CD14-positive monocyte (primary cell): ENCODE measurements at regions not wholly inside any gene's neighbourhood (a gene's known extent, or its start where the extent isn't known, plus 50 kb on each side); places are given as distances from the start of the nearest gene placed in this dataset.

Experiments used
- DNase-seq, 3 donors: peaks; one replicate each; pipeline ENCODE4 v3.0.0-alpha.2; 2011 to 2022
- H2AFZ ChIP-seq: 2 replicates; pipeline ENCODE4 v1.6.0; 2012; ENCODE audit warnings: mild to moderate bottlenecking, low read depth, low read length, inconsistent platforms; ENCODE audit not compliant: insufficient read depth, poor library complexity, severe bottlenecking
- H3K27ac ChIP-seq, 2 donors: 1 replicate in 1 of 2; 2 replicates in 1 of 2; pipeline ENCODE4 v1.5.1; 2012 to 2013; ENCODE audit warnings: low read length in 2 of 2, control low read depth in 1 of 2, inconsistent platforms in 1 of 2, low read depth in 1 of 2, mild to moderate bottlenecking in 1 of 2
- H3K27me3 ChIP-seq, 2 donors: one replicate each; pipeline versions ENCODE4 v1.6.0 to v1.6.1; 2011 to 2013; ENCODE audit warnings: low read length in 2 of 2; ENCODE audit not compliant: control insufficient read depth in 2 of 2, insufficient read depth in 2 of 2
- H3K36me3 ChIP-seq, 2 donors: replicated peaks in 1 of 2; 1 replicate in 1 of 2; 2 replicates in 1 of 2; pipeline versions ENCODE4 v1.5.1 to v1.6.1; 2012 to 2013; ENCODE audit warnings: low read length in 2 of 2, control low read depth in 1 of 2, inconsistent platforms in 1 of 2, mild to moderate bottlenecking in 1 of 2; ENCODE audit not compliant: insufficient read depth in 2 of 2, control insufficient read depth in 1 of 2
- H3K4me1 ChIP-seq, 2 donors: 1 replicate in 1 of 2; 2 replicates in 1 of 2; pipeline versions ENCODE4 v1.5.1 to v1.6.1; 2012 to 2013; ENCODE audit warnings: low read length in 2 of 2, control low read depth in 1 of 2, inconsistent platforms in 1 of 2, mild to moderate bottlenecking in 1 of 2, moderate library complexity in 1 of 2; ENCODE audit not compliant: insufficient read depth in 2 of 2, control insufficient read depth in 1 of 2
- H3K4me2 ChIP-seq: replicated peaks from 2 replicates; pipeline ENCODE3; 2012; ENCODE audit warnings: low read length, moderate library complexity, mild to moderate bottlenecking; ENCODE audit not compliant: poor library complexity, severe bottlenecking; ENCODE audit errors: extremely low read depth
- H3K4me3 ChIP-seq, 3 experiments: fragments of 200-600 bp in 1 of 3; sonication (generic) in 1 of 3; replicated peaks in 1 of 3; 1 replicate in 2 of 3; 2 replicates in 1 of 3; pipeline ENCODE4 v1.5.1; 2011 to 2013; ENCODE audit warnings: low read length in 3 of 3, mild to moderate bottlenecking in 3 of 3, control low read depth in 2 of 3, low read depth in 2 of 3, inconsistent platforms in 1 of 3, moderate library complexity in 1 of 3
- H3K79me2 ChIP-seq: 2 replicates; pipeline ENCODE4 v1.6.0; 2012; ENCODE audit warnings: mild to moderate bottlenecking, control low read depth, inconsistent platforms, low read length, moderate library complexity; ENCODE audit not compliant: insufficient read depth
- H3K9ac ChIP-seq: 2 replicates; pipeline ENCODE4 v1.6.0; 2017; ENCODE audit warnings: low read length, mild to moderate bottlenecking; ENCODE audit not compliant: insufficient read depth, poor library complexity, severe bottlenecking
- H3K9me3 ChIP-seq, 2 donors: replicated peaks in 1 of 2; 1 replicate in 1 of 2; 2 replicates in 1 of 2; pipeline versions ENCODE4 v1.5.1 to v1.6.1; 2012 to 2013; ENCODE audit warnings: low read length in 2 of 2, control low read depth in 1 of 2; ENCODE audit not compliant: control insufficient read depth in 1 of 2, insufficient read depth in 1 of 2
- H4K20me1 ChIP-seq: 2 replicates; pipeline ENCODE4 v1.6.0; 2012; ENCODE audit warnings: mild to moderate bottlenecking, low read length, control low read depth, moderate library complexity; ENCODE audit not compliant: insufficient read depth
- H3K27ac Mint-ChIP-seq, 7 donors: one replicate each; pipeline ENCODE4 v1.8.0; 2020; ENCODE audit warnings: mild to moderate bottlenecking in 7 of 7, mixed read lengths in 7 of 7, moderate library complexity in 6 of 7, inconsistent platforms in 2 of 7
- H3K27me3 Mint-ChIP-seq, 3 donors: one replicate each; pipeline ENCODE4 v1.8.0; 2021 to 2022; ENCODE audit warnings: low read depth in 3 of 3, mild to moderate bottlenecking in 3 of 3, mixed read lengths in 3 of 3, moderate library complexity in 3 of 3, inconsistent platforms in 1 of 3
- H3K36me3 Mint-ChIP-seq, 2 donors: one replicate each; pipeline ENCODE4 v1.8.0; 2020; ENCODE audit warnings: mixed read lengths in 2 of 2, inconsistent platforms in 1 of 2, mild to moderate bottlenecking in 1 of 2
- H3K4me1 Mint-ChIP-seq: one replicate; pipeline ENCODE4 v1.8.0; 2020; ENCODE audit warnings: mild to moderate bottlenecking, mixed read lengths
- H3K4me3 Mint-ChIP-seq, 2 donors: one replicate each; pipeline ENCODE4 v1.8.0; 2020; ENCODE audit warnings: mild to moderate bottlenecking in 2 of 2, mixed read lengths in 2 of 2, moderate library complexity in 1 of 2
- H3K9me3 Mint-ChIP-seq, 7 donors: one replicate each; pipeline ENCODE4 v1.8.0; 2020 to 2022; ENCODE audit warnings: mixed read lengths in 7 of 7, mild to moderate bottlenecking in 6 of 7, moderate library complexity in 6 of 7, inconsistent platforms in 2 of 7
- CTCF ChIP-seq: fragments of 200-600 bp; IDR thresholded peaks from one replicate; pipeline ENCODE4 v1.8.0; 2022; ENCODE audit warnings: antibody characterized with exemption, mild to moderate bottlenecking
- WGBS: methylation state at CpG from one replicate; pipeline ENCODE4 v1.1.5; 2013; ENCODE audit warnings: missing lambda C conversion rate; ENCODE audit not compliant: insufficient coverage; 5-methylcytosine and 5-hydroxymethylcytosine counted together
- intact Hi-C, 2 donors: fragments of 100-400 bp; cut with micrococcal nuclease; formaldehyde crosslinking; loops; one replicate each; pipeline versions ENCODE4 v1.15.0 to v1.15.1; 2023

DNA sequence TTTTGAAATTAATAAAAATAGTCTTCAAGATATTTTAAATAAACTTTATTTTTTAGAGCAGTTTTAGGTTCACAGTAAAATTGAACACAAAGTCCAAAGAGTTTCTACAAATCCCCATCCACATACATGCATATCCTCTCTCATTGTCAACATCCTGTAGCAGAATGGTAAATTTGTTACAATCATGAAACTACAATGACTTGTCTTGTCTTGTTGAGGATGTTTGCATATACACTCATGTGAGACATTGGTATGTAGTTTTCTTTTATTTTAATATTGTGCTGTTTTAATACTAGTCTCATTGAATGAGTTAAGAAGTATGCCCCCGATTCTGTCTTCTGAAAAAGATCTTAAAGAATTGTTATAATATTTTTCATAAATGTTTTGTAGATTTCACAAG, 447.0 kb upstream of the EDIL3 start:
- H4K20me1 ChIP-seq: no peaks in the 10 kb centered on the region
- no peak overlapping the region for H3K4me3 ChIP-seq
- H3K4me2 ChIP-seq: no peak overlapping the region
- H3K9ac ChIP-seq: no peak overlapping the region
- Mint-ChIP-seq H3K4me1 (no peaks in the 10 kb centered on the region), H3K36me3 (no peaks in the 10 kb centered on the region), H3K27me3 (no peaks in the 10 kb centered on the region), H3K27ac (no peak overlapping the region), H3K9me3 (peaks cover 4 to 24% (median 10%) of the 10 kb centered on the region in 7 donors), H3K4me3 (no peak overlapping the region)
- DNase-seq: no peak
- no peak overlapping the region for H2AFZ ChIP-seq
- peaks cover 11 to 15% of the 10 kb centered on the region in 2 donors for H3K9me3 ChIP-seq
- WGBS: no CpG with 5 or more reads among the region's 1 CpG
- no peaks in the 10 kb centered on the region for H3K27me3 ChIP-seq
- intact Hi-C loops: no loop called here
- H3K27ac ChIP-seq: no peak overlapping the region
- H3K4me1 ChIP-seq: no peaks in the 10 kb centered on the region
- TF ChIP-seq CTCF: no peak
- no peaks in the 10 kb centered on the region for H3K79me2 ChIP-seq
- H3K36me3 ChIP-seq: no peaks in the 10 kb centered on the region

- Histone ChIP-seq H3K4me3 (no peak overlapping the region), H3K4me2 (no peak overlapping the region), H3K27me3 (no peaks in the 10 kb centered on the region), H3K9ac (no peak overlapping the region), H3K36me3 (no peaks in the 10 kb centered on the region), H3K4me1 (no peaks in the 10 kb centered on the region), H2AFZ (no peak overlapping the region), H3K79me2 (no peaks in the 10 kb centered on the region), H3K27ac (no peak overlapping the region), H3K9me3 (peaks cover 11 to 15% of the 10 kb centered on the region in 2 donors), H4K20me1 (no peaks in the 10 kb centered on the region)
- no peaks in the 10 kb centered on the region for H3K27me3 Mint-ChIP-seq
- DNase-seq: no peak
- no peaks in the 10 kb centered on the region for H3K4me1 Mint-ChIP-seq
- no peak overlapping the region for H3K4me3 Mint-ChIP-seq
- TF ChIP-seq CTCF: no peak
- intact Hi-C loops: no loop called here
- H3K27ac Mint-ChIP-seq: no peak overlapping the region
- no peaks in the 10 kb centered on the region for H3K36me3 Mint-ChIP-seq
- H3K9me3 Mint-ChIP-seq: peaks cover 4 to 24% (median 10%) of the 10 kb centered on the region in 7 donors
- 90% methylated on average over 27 of the region's 28 CpGs for WGBS
Measured at GRCh38 chr5:84830265-84830664, 445.6 kb upstream of the EDIL3 start.
